Hepatocyte (in vitro differentiated cells): ENCODE measurements at regions not wholly inside any gene's neighbourhood (a gene's known extent, or its start where the extent isn't known, plus 50 kb on each side); places are given as distances from the start of the nearest gene placed in this dataset.
"Not testable (repeated sequence)": the region's sequence is repeated elsewhere in the genome, so short reads cannot be mapped to it uniquely, and the experiment has no call there.

ENCODE experiments used
- DNase-seq: peaks from one replicate; pipeline ENCODE4 v3.0.0-alpha.2; 2016; ENCODE audit warnings: low spot score
- H2AFZ ChIP-seq: fragments of 200-600 bp; sonication (generic); 2 replicates; pipeline ENCODE4 v1.6.0; 2016; ENCODE audit warnings: antibody characterized with exemption, mild to moderate bottlenecking
- H3K27ac ChIP-seq: fragments of 200-600 bp; sonication (generic); 2 replicates; pipeline ENCODE4 v1.5.1; 2016; ENCODE audit warnings: mild to moderate bottlenecking
- H3K27me3 ChIP-seq: fragments of 200-600 bp; sonication (generic); 2 replicates; pipeline ENCODE4 v1.6.1; 2016
- H3K36me3 ChIP-seq: fragments of 200-600 bp; sonication (generic); replicated peaks from 2 replicates; pipeline ENCODE4 v1.5.1; 2016; ENCODE audit warnings: low read depth; ENCODE audit not compliant: insufficient read depth
- H3K4me1 ChIP-seq: fragments of 200-600 bp; sonication (generic); 2 replicates; pipeline ENCODE4 v1.5.1; 2016; ENCODE audit warnings: mild to moderate bottlenecking, moderate library complexity; ENCODE audit not compliant: insufficient read depth
- H3K4me2 ChIP-seq: fragments of 200-600 bp; sonication (generic); 2 replicates; pipeline ENCODE4 v1.6.0; 2016
- H3K4me3 ChIP-seq: fragments of 200-600 bp; sonication (generic); 2 replicates; pipeline ENCODE4 v1.5.1; 2016; ENCODE audit warnings: mild to moderate bottlenecking
- H3K79me2 ChIP-seq: fragments of 200-600 bp; sonication (generic); 2 replicates; pipeline ENCODE4 v1.6.0; 2017; ENCODE audit warnings: mild to moderate bottlenecking
- H3K9me2 ChIP-seq: fragments of 200-600 bp; sonication (generic); replicated peaks from 2 replicates; pipeline ENCODE4 v1.6.0; 2017; ENCODE audit warnings: mild to moderate bottlenecking; ENCODE audit not compliant: insufficient read depth
- H3K9me3 ChIP-seq: fragments of 200-600 bp; sonication (generic); 2 replicates; pipeline ENCODE4 v1.5.1; 2016; ENCODE audit warnings: low read depth, mild to moderate bottlenecking
- H4K20me1 ChIP-seq: fragments of 200-600 bp; sonication (generic); 2 replicates; pipeline ENCODE4 v1.6.0; 2016; ENCODE audit warnings: mild to moderate bottlenecking; ENCODE audit not compliant: insufficient read depth, poor library complexity, severe bottlenecking
- CTCF ChIP-seq: fragments of 200-600 bp; sonication (generic); IDR thresholded peaks from 2 replicates; pipeline ENCODE4 v1.5.1; 2016; ENCODE audit warnings: antibody characterized with exemption, mild to moderate bottlenecking; ENCODE audit not compliant: poor library complexity
- EZH2 ChIP-seq: fragments of 200-600 bp; sonication (generic); IDR thresholded peaks from 2 replicates; pipeline ENCODE4 v1.6.1; 2016; ENCODE audit warnings: antibody characterized with exemption, mild to moderate bottlenecking, borderline replicate concordance
- EZH2phosphoT487 ChIP-seq: fragments of 200-600 bp; sonication (generic); IDR thresholded peaks from one replicate; pipeline ENCODE4 v1.6.1; 2018; ENCODE audit warnings: antibody characterized with exemption, mild to moderate bottlenecking, low read depth, moderate library complexity; ENCODE audit not compliant: unreplicated experiment, severe bottlenecking
- WGBS: methylation state at CpG from one replicate; pipeline ENCODE4 v1.1.6; 2016; ENCODE audit warnings: low lambda C conversion rate; ENCODE audit errors: missing lambda C conversion rate; 5-methylcytosine and 5-hydroxymethylcytosine counted together

DNA sequence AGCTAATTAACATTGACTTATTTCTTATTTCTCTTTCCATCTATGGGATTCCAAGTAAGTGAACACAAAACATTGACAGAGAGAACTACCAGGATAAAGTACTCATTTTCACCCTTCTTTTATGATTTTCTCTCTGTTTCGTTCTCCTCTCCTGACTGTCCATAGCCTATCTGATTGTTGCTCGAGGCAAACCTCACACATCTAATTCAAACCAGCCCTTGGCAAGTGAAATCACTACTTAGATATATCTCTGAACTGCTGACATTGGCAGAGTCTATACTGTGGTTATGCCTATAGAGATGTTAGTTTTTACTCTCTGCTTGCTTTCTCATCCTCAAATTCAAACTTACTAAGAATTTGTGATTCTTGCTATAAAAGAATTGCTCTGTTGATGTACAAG lies 248.8 kb downstream of the ISL1 start:
- Histone ChIP-seq H3K27ac (peak overlapping the region; percentile 80), H2AFZ (no peak overlapping the region), H3K4me3 (no peak overlapping the region), H3K79me2 (no peaks in the 10 kb centered on the region), H3K9me2 (no peaks in the 10 kb centered on the region), H3K4me2 (peak overlapping the region; percentile 14), H4K20me1 (no peaks in the 10 kb centered on the region), H3K9me3 (no peaks in the 10 kb centered on the region), H3K4me1 (no peaks in the 10 kb centered on the region), H3K27me3 (no peaks in the 10 kb centered on the region), H3K36me3 (no peaks in the 10 kb centered on the region)
- no peak for DNase-seq
- no peak for TF ChIP-seq EZH2
- TF ChIP-seq CTCF: no peak
- TF ChIP-seq EZH2phosphoT487: no peak
- 66% methylated on average over 2 of the region's 2 CpGs for WGBS

GRCh38 chr5:51632793-51633192 lies 249.5 kb downstream of the ISL1 start:
- H3K9me3 ChIP-seq: no peaks in the 10 kb centered on the region
- peak overlapping the region; percentile 81 for H3K27ac ChIP-seq
- TF ChIP-seq CTCF (no peak), EZH2phosphoT487 (no peak), EZH2 (no peak)
- no peaks in the 10 kb centered on the region for H3K27me3 ChIP-seq
- H2AFZ ChIP-seq: no peak overlapping the region
- H3K36me3 ChIP-seq: no peaks in the 10 kb centered on the region
- peak; percentile 49 for DNase-seq
- H4K20me1 ChIP-seq: no peaks in the 10 kb centered on the region
- peak overlapping the region; percentile 33 for H3K4me2 ChIP-seq
- H3K79me2 ChIP-seq: no peaks in the 10 kb centered on the region
- WGBS: 73% methylated on average over 2 of the region's 2 CpGs
- no peaks in the 10 kb centered on the region for H3K9me2 ChIP-seq
- no peak overlapping the region for H3K4me3 ChIP-seq
- H3K4me1 ChIP-seq: no peaks in the 10 kb centered on the region

DNA sequence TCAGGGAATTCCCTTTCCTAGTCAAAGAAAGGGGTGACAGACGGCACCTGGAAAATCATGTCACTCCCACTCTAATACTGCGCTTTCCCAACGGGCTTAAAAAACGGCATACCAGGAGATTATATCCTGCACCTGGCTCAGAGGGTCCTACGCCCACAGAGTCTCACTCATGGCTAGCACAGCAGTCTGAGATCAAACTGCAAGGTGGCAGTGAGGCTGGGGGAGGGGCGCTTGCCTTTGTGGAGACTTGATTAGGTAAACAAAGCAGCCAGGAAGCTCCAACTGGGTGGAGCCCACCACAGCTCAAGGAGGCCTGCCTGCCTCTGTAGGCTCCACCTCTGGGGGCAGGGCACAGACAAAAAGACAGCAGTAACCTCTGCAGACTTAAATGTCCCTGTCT lies 253.7 kb downstream of the ISL1 start:
- H4K20me1 ChIP-seq, H3K4me2 ChIP-seq, H3K27me3 ChIP-seq, H3K4me1 ChIP-seq, H3K9me3 ChIP-seq, H3K79me2 ChIP-seq, H3K9me2 ChIP-seq, DNase-seq, H3K36me3 ChIP-seq, H3K27ac ChIP-seq, H3K4me3 ChIP-seq, H2AFZ ChIP-seq: not testable (repeated sequence)
- WGBS: 90% methylated on average over 6 of the region's 6 CpGs

GRCh38 chr5:51644976-51645375 lies 261.7 kb downstream of the ISL1 start:
- H3K4me2 ChIP-seq: no peak overlapping the region
- H3K79me2 ChIP-seq: no peaks in the 10 kb centered on the region
- H3K4me1 ChIP-seq: no peaks in the 10 kb centered on the region
- no peaks in the 10 kb centered on the region for H3K27me3 ChIP-seq
- no peak overlapping the region for H3K27ac ChIP-seq
- no peaks in the 10 kb centered on the region for H3K36me3 ChIP-seq
- no peaks in the 10 kb centered on the region for H4K20me1 ChIP-seq
- H3K9me3 ChIP-seq: no peaks in the 10 kb centered on the region
- H3K9me2 ChIP-seq: no peaks in the 10 kb centered on the region
- DNase-seq: no peak
- 80% methylated on average over 2 of the region's 2 CpGs for WGBS
- no peak overlapping the region for H2AFZ ChIP-seq
- TF ChIP-seq CTCF (no peak), EZH2phosphoT487 (no peak), EZH2 (no peak)
- no peak overlapping the region for H3K4me3 ChIP-seq
